OCI-LY1 (cell line): ENCODE measurements at regions not wholly inside any gene's neighbourhood (a gene's known extent, or its start where the extent isn't known, plus 50 kb on each side); places are given as distances from the start of the nearest gene placed in this dataset.

Experiments used
- H2AFZ ChIP-seq: fragments of 200-600 bp; sonication (generic), shearing (Covaris generic); 2 replicates; pipeline ENCODE4 v1.6.0; 2014; ENCODE audit warnings: antibody characterized with exemption, mild to moderate bottlenecking, low read length
- H3F3A ChIP-seq: fragments of 200-600 bp; sonication (generic), shearing (Covaris generic); 2 replicates; pipeline ENCODE4 v1.6.0; 2014; ENCODE audit warnings: mild to moderate bottlenecking, antibody characterized with exemption, low read length, moderate library complexity; ENCODE audit not compliant: insufficient read depth
- H3K27ac ChIP-seq: fragments of 200-600 bp; sonication (generic); 2 replicates; pipeline ENCODE4 v1.5.1; 2014; ENCODE audit warnings: low read length, mixed run types, mild to moderate bottlenecking, low read depth; ENCODE audit not compliant: poor library complexity, severe bottlenecking
- H3K27me3 ChIP-seq: fragments of 200-600 bp; sonication (generic); 2 replicates; pipeline ENCODE4 v1.6.0; 2014; ENCODE audit warnings: antibody characterized with exemption, mild to moderate bottlenecking, low read length, moderate library complexity; ENCODE audit not compliant: insufficient read depth
- H3K36me3 ChIP-seq: fragments of 200-600 bp; sonication (generic); 2 replicates; pipeline ENCODE4 v1.6.1; 2014; ENCODE audit warnings: mild to moderate bottlenecking, antibody characterized with exemption, low read length, moderate library complexity, mixed read lengths; ENCODE audit not compliant: insufficient read depth
- H3K4me1 ChIP-seq: fragments of 200-600 bp; sonication (generic); 2 replicates; pipeline ENCODE4 v1.5.1; 2014; ENCODE audit warnings: mild to moderate bottlenecking, low read length, moderate library complexity; ENCODE audit not compliant: insufficient read depth, severe bottlenecking
- H3K4me2 ChIP-seq: fragments of 200-600 bp; sonication (generic), shearing (Covaris generic); 2 replicates; pipeline ENCODE4 v1.6.1; 2014; ENCODE audit warnings: low read length
- H3K4me3 ChIP-seq: fragments of 200-600 bp; sonication (generic); 2 replicates; pipeline ENCODE4 v1.5.1; 2014; ENCODE audit warnings: low read length, low read depth, mild to moderate bottlenecking, mixed read lengths; ENCODE audit not compliant: poor library complexity, severe bottlenecking
- H3K79me2 ChIP-seq: fragments of 200-600 bp; shearing (Covaris generic); 2 replicates; pipeline ENCODE4 v1.6.1; 2016; ENCODE audit warnings: mixed run types, low read length, mixed read lengths; ENCODE audit not compliant: insufficient read depth
- H3K9ac ChIP-seq: fragments of 200-600 bp; sonication (generic), shearing (Covaris generic); 2 replicates; pipeline ENCODE4 v1.6.1; 2014; ENCODE audit warnings: mild to moderate bottlenecking, low read length, mixed read lengths
- H3K9me2 ChIP-seq: fragments of 200-600 bp; sonication (generic), shearing (Covaris generic); 2 replicates; pipeline ENCODE4 v1.6.1; 2014; ENCODE audit warnings: low read depth, mild to moderate bottlenecking, low read length, mixed read lengths
- H3K9me3 ChIP-seq: fragments of 200-600 bp; shearing (Covaris generic); 2 replicates; pipeline ENCODE4 v1.6.1; 2014; ENCODE audit warnings: low read length, mixed read lengths
- H4K20me1 ChIP-seq: fragments of 200-600 bp; sonication (generic), shearing (Covaris generic); 2 replicates; pipeline ENCODE4 v1.6.0; 2016; ENCODE audit warnings: mild to moderate bottlenecking, low read length; ENCODE audit not compliant: insufficient read depth
- CTCF ChIP-seq: fragments of 200-600 bp; sonication (generic), shearing (Covaris generic); IDR thresholded peaks from 2 replicates; pipeline ENCODE4 v1.5.1; 2017; ENCODE audit warnings: mild to moderate bottlenecking, antibody characterized with exemption, low read length, moderate library complexity, mixed read lengths
- EZH2 ChIP-seq: fragments of 200-600 bp; sonication (generic), shearing (Covaris generic); IDR thresholded peaks from 2 replicates; pipeline ENCODE4 v1.8.0; 2017; ENCODE audit warnings: borderline replicate concordance, mixed run types, mild to moderate bottlenecking, antibody characterized with exemption, low read length, moderate library complexity, mixed read lengths

DNA sequence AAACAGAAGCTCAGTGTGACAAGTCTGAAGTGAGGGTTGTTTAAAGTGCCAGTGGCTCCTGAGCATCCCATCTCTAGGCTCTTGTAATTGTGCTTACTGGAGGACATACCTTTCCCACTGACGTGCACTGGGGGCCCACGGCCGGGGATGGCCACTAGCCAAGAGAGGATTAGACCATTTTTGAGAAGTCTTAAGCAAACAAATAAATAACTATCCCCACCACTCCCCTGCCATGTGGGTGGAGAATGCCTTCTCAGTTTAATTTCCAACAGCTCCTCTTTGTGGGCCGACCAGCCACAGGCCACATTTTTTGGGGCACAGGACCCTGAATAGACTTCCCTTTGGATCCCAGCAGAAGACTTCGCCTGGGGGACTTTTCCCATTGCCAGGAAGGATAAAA lies 125.0 kb upstream of the MSX1 start:
- Histone ChIP-seq H4K20me1 (no peaks in the 10 kb centered on the region), H3K79me2 (no peaks in the 10 kb centered on the region), H3K27ac (no peak overlapping the region)

GRCh38 chr4:4733663-4734062 lies 125.8 kb upstream of the MSX1 start:
- TF ChIP-seq CTCF (no peak), EZH2 (no peak)
- H3K9me3 ChIP-seq, result no peaks in the 10 kb centered on the region
- H4K20me1 ChIP-seq, result no peaks in the 10 kb centered on the region
- no peaks in the 10 kb centered on the region for H3K9me2 ChIP-seq
- H3K27me3 ChIP-seq, result no peaks in the 10 kb centered on the region
- no peaks in the 10 kb centered on the region for H3K36me3 ChIP-seq
- H3K4me1 ChIP-seq, result no peaks in the 10 kb centered on the region
- H3K4me3 ChIP-seq, result no peak overlapping the region
- H3F3A ChIP-seq, result no peaks in the 10 kb centered on the region
- no peak overlapping the region for H3K27ac ChIP-seq
- H3K4me2 ChIP-seq, result no peak overlapping the region
- no peak overlapping the region for H2AFZ ChIP-seq
- H3K79me2 ChIP-seq, result no peaks in the 10 kb centered on the region
- no peak overlapping the region for H3K9ac ChIP-seq

More for the DNA sequence above, 125.0 kb upstream of the MSX1 start:
- Histone ChIP-seq H3K27me3 (no peaks in the 10 kb centered on the region), H3F3A (no peaks in the 10 kb centered on the region), H2AFZ (no peak overlapping the region), H3K4me2 (no peak overlapping the region), H3K4me3 (no peak overlapping the region), H3K36me3 (no peaks in the 10 kb centered on the region), H3K9me2 (no peaks in the 10 kb centered on the region), H3K4me1 (no peaks in the 10 kb centered on the region), H3K9ac (no peak overlapping the region), H3K9me3 (no peaks in the 10 kb centered on the region)
- no peak for TF ChIP-seq CTCF
- TF ChIP-seq EZH2, result no peak

- Histone ChIP-seq H3K4me3 (no peak overlapping the region), H3F3A (no peaks in the 10 kb centered on the region), H3K36me3 (no peaks in the 10 kb centered on the region; the same call in 1 of the 2 replicates), H3K27me3 (no peaks in the 10 kb centered on the region), H3K9ac (no peak overlapping the region), H2AFZ (no peak overlapping the region), H3K9me3 (no peaks in the 10 kb centered on the region), H3K27ac (no peak overlapping the region), H3K4me1 (no peaks in the 10 kb centered on the region), H4K20me1 (no peaks in the 10 kb centered on the region), H3K9me2 (no peaks in the 10 kb centered on the region), H3K79me2 (no peaks in the 10 kb centered on the region), H3K4me2 (no peak overlapping the region)
- TF ChIP-seq CTCF (no peak), EZH2 (no peak)
Observed at GRCh38 chr4:4730249-4730648, 129.2 kb upstream of the MSX1 start.
